Esophagus muscularis mucosa (tissue), 4 donors: ENCODE measurements at regions not wholly inside any gene's neighbourhood (a gene's known extent, or its start where the extent isn't known, plus 50 kb on each side); places are given as distances from the start of the nearest gene placed in this dataset.
"Not testable (repeated sequence)": the region's sequence is repeated elsewhere in the genome, so short reads cannot be mapped to it uniquely, and the experiment has no call there.

Experiments used
- DNase-seq: peaks from one replicate; pipeline ENCODE4 v3.0.0-alpha.2; 2017; ENCODE audit errors: extremely low spot score
- H3K27ac ChIP-seq, 4 donors: fragments of 200-600 bp; sonication (generic); replicated peaks in 1 of 4; 1 replicate in 3 of 4; 2 replicates in 1 of 4; pipeline ENCODE4 v1.5.1; 2016 to 2019; ENCODE audit warnings: mild to moderate bottlenecking in 1 of 4
- H3K27me3 ChIP-seq, 4 donors: fragments of 200-600 bp; sonication (generic); one replicate each; pipeline versions ENCODE4 v1.5.1 to v1.6.0; 2016 to 2019
- H3K36me3 ChIP-seq, 4 donors: fragments of 200-600 bp; sonication (generic); one replicate each; pipeline ENCODE4 v1.5.1; 2016 to 2019
- H3K4me1 ChIP-seq, 4 donors: fragments of 200-600 bp; sonication (generic); one replicate each; pipeline ENCODE4 v1.5.1; 2016 to 2019
- H3K4me3 ChIP-seq, 4 donors: fragments of 200-600 bp; sonication (generic); 1 replicate in 2 of 4; 2 replicates in 2 of 4; pipeline ENCODE4 v1.5.1; 2016 to 2019; ENCODE audit warnings: mild to moderate bottlenecking in 4 of 4, moderate library complexity in 1 of 4
- H3K9me3 ChIP-seq, 4 donors: fragments of 200-600 bp; sonication (generic); 1 replicate in 3 of 4; 2 replicates in 1 of 4; pipeline ENCODE4 v1.5.1; 2016 to 2019
- CTCF ChIP-seq, 3 experiments: fragments of 200-600 bp in 2 of 3; fragments of 450-650 bp in 1 of 3; sonication (generic) in 2 of 3; IDR thresholded peaks; one replicate each; pipeline ENCODE4 v1.5.1; 2017 to 2019; ENCODE audit warnings: antibody characterized with exemption in 3 of 3, mild to moderate bottlenecking in 2 of 3, moderate library complexity in 1 of 3
- EP300 ChIP-seq: sonication (generic); formaldehyde crosslinking; IDR thresholded peaks from one replicate; pipeline ENCODE4 v1.6.1; 2017; ENCODE audit warnings: antibody characterized with exemption
- POLR2A ChIP-seq: fragments of 450-650 bp; IDR thresholded peaks from one replicate; pipeline ENCODE4 v1.6.1; 2017; ENCODE audit warnings: antibody characterized with exemption, moderate library complexity, mild to moderate bottlenecking, low read depth
- POLR2AphosphoS5 ChIP-seq, 2 donors: sonication (generic); formaldehyde crosslinking; IDR thresholded peaks; one replicate each; pipeline ENCODE4 v1.6.1; 2017; ENCODE audit warnings: antibody characterized with exemption in 2 of 2
- WGBS: methylation state at CpG from one replicate; pipeline ENCODE4 v1.1.5; 2018; 5-methylcytosine and 5-hydroxymethylcytosine counted together
- intact Hi-C: fragments of 100-400 bp; cut with DNase I; formaldehyde crosslinking; loops from one replicate; pipeline ENCODE4 v1.15.1; 2023

GRCh38 chr15:96869122-96869521 lies 538.6 kb downstream of the NR2F2 start:
- Histone ChIP-seq H3K4me1 (no peaks in the 10 kb centered on the region), H3K4me3 (no peak overlapping the region), H3K27me3 (no peaks in the 10 kb centered on the region), H3K9me3 (peaks cover 0 to 8% (median 0%) of the 10 kb centered on the region in 4 donors), H3K36me3 (no peaks in the 10 kb centered on the region), H3K27ac (no peak overlapping the region)
- 92% methylated on average over 1 of the region's 1 CpG for WGBS
- intact Hi-C loops, result no loop called here
- no peak for DNase-seq
- no peak for TF ChIP-seq POLR2AphosphoS5 (IDR thresholded peaks at IDR 0.05)
- TF ChIP-seq POLR2A, result no peak
- TF ChIP-seq EP300, result no peak
- no peak for TF ChIP-seq CTCF (IDR thresholded peaks at IDR 0.05)

GRCh38 chr15:96869790-96870189 lies 539.3 kb downstream of the NR2F2 start:
- no peak overlapping the region for H3K27ac ChIP-seq
- H3K27me3 ChIP-seq, result no peaks in the 10 kb centered on the region
- no peak for DNase-seq
- H3K36me3 ChIP-seq, result no peaks in the 10 kb centered on the region
- no peak overlapping the region for H3K4me3 ChIP-seq
- intact Hi-C loops, result no loop called here
- 61% methylated on average over 1 of the region's 1 CpG for WGBS
- no peak for TF ChIP-seq POLR2A
- TF ChIP-seq EP300, result no peak
- TF ChIP-seq POLR2AphosphoS5 (IDR thresholded peaks at IDR 0.05), result no peak
- no peak for TF ChIP-seq CTCF (IDR thresholded peaks at IDR 0.05)
- peaks cover 0 to 8% (median 0%) of the 10 kb centered on the region in 4 donors for H3K9me3 ChIP-seq
- no peaks in the 10 kb centered on the region for H3K4me1 ChIP-seq

GRCh38 chr15:96870580-96870979 lies 540.1 kb downstream of the NR2F2 start:
- intact Hi-C loops, result no loop called here
- no peak overlapping the region for H3K27ac ChIP-seq
- TF ChIP-seq EP300, result no peak
- TF ChIP-seq POLR2AphosphoS5 (IDR thresholded peaks at IDR 0.05), result no peak
- TF ChIP-seq CTCF (IDR thresholded peaks at IDR 0.05), result no peak
- no peak for TF ChIP-seq POLR2A
- H3K4me1 ChIP-seq, result no peaks in the 10 kb centered on the region
- no peak for DNase-seq
- no peaks in the 10 kb centered on the region for H3K27me3 ChIP-seq
- WGBS, result 83% methylated on average over 8 of the region's 8 CpGs
- no peak overlapping the region for H3K4me3 ChIP-seq
- no peaks in the 10 kb centered on the region for H3K36me3 ChIP-seq
- peaks cover 0 to 8% (median 0%) of the 10 kb centered on the region in 4 donors for H3K9me3 ChIP-seq

- H3K36me3 ChIP-seq, H3K4me1 ChIP-seq, intact Hi-C loops, H3K9me3 ChIP-seq, H3K27ac ChIP-seq, H3K27me3 ChIP-seq, H3K4me3 ChIP-seq, DNase-seq: not testable (repeated sequence)
- 70% methylated on average over 6 of the region's 6 CpGs for WGBS
Measured at GRCh38 chr15:96877442-96877841, 546.9 kb downstream of the NR2F2 start.

DNA sequence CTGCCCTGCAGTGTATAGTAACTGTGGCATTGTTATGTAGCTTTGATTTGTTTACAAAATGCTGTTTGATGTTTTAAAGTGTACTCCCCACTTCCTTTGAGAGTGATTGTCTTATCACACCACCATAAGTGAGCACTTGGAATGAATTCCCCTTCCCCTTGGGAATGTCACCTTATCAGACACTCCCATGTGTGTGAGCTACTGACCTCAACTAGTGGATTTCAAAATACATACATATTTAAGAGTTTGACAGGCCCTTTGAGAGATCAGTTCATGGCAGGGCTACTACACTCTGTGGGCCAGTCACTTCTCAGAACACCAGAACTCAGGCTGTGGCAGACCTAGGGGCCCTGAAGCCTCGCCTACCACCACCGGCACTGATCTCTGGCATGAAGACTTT lies 547.6 kb downstream of the NR2F2 start:
- Histone ChIP-seq H3K27ac (no peak overlapping the region), H3K4me1 (no peaks in the 10 kb centered on the region), H3K4me3 (no peak overlapping the region), H3K9me3 (no peaks in the 10 kb centered on the region), H3K27me3 (no peaks in the 10 kb centered on the region), H3K36me3 (no peaks in the 10 kb centered on the region)
- intact Hi-C loops, result no loop called here
- TF ChIP-seq POLR2A, result no peak
- no peak for TF ChIP-seq EP300
- TF ChIP-seq POLR2AphosphoS5 (IDR thresholded peaks at IDR 0.05), result no peak
- no peak for TF ChIP-seq CTCF (IDR thresholded peaks at IDR 0.05)
- no peak for DNase-seq
- WGBS, result no CpG with 5 or more reads among the region's 2 CpGs
